HEK293 (cell line): ENCODE measurements at regions not wholly inside any gene's neighbourhood (a gene's known extent, or its start where the extent isn't known, plus 50 kb on each side); places are given as distances from the start of the nearest gene placed in this dataset.

Source experiments
- CTCF ChIA-PET: fragments of 350-600 bp; formaldehyde crosslinking; extraction: SDS; loops from one replicate; lab custom pipeline; 2021; ENCODE audit warnings: antibody characterized with exemption; lab: Yijun Ruan, JAX
- POLR2A ChIA-PET: fragments of 300-600 bp; formaldehyde crosslinking; extraction: SDS; loops from one replicate; lab custom pipeline; 2020; ENCODE audit warnings: antibody characterized with exemption, inconsistent platforms; lab: Yijun Ruan, JAX
- H3K27ac ChIP-seq: fragments of 200-500 bp; sonication (Bioruptor generic); 2 replicates; pipeline ENCODE4 v1.5.1; 2014; ENCODE audit warnings: low read depth, low read length, control low read depth, inconsistent platforms; ENCODE audit errors: extremely low read depth
- H3K36me3 ChIP-seq, 2 experiments: fragments of 200-500 bp in 1 of 2; sonication (Bioruptor generic) in 1 of 2; 1 replicate in 1 of 2; 2 replicates in 1 of 2; pipeline ENCODE4 v1.5.1; 2014 to 2017; ENCODE audit warnings: inconsistent platforms in 2 of 2, low read length in 2 of 2; ENCODE audit not compliant: control insufficient read depth in 2 of 2, insufficient read depth in 1 of 2
- H3K4me1 ChIP-seq: fragments of 200-500 bp; sonication (Bioruptor generic); 2 replicates; pipeline ENCODE4 v1.5.1; 2014; ENCODE audit warnings: mild to moderate bottlenecking, low read length, inconsistent platforms; ENCODE audit not compliant: control insufficient read depth, insufficient read depth
- H3K4me3 ChIP-seq: 2 replicates; pipeline ENCODE4 v1.5.1; 2011; ENCODE audit warnings: low read depth, mild to moderate bottlenecking, control low read depth, low read length, moderate library complexity
- H3K9me3 ChIP-seq: fragments of 200-500 bp; sonication (Bioruptor generic); 2 replicates; pipeline ENCODE4 v1.5.1; 2014; ENCODE audit warnings: low read depth, low read length, inconsistent platforms; ENCODE audit not compliant: control insufficient read depth, insufficient read depth
- AEBP2 ChIP-seq: fragments of 450-650 bp; formaldehyde crosslinking; IDR thresholded peaks from 2 replicates; pipeline ENCODE4 v1.5.1; 2016; ENCODE audit warnings: missing biosample characterization, missing genetic modification characterization, borderline replicate concordance
- BCL11B ChIP-seq: fragments of 450-650 bp; formaldehyde crosslinking; IDR thresholded peaks from 2 replicates; pipeline ENCODE4 v1.5.1; 2016; ENCODE audit warnings: low read depth, missing biosample characterization, missing genetic modification characterization
- FEZF1 ChIP-seq: fragments of 450-650 bp; formaldehyde crosslinking; IDR thresholded peaks from 2 replicates; pipeline ENCODE4 v1.5.1; 2016; ENCODE audit warnings: missing biosample characterization, missing genetic modification characterization
- HOXA7 ChIP-seq: sonication (generic); formaldehyde crosslinking; IDR thresholded peaks from 2 replicates; pipeline ENCODE4 v1.8.1; 2022; ENCODE audit warnings: missing genetic modification reagents, borderline replicate concordance
- MEIS1 ChIP-seq: sonication (generic); formaldehyde crosslinking; IDR thresholded peaks from 2 replicates; pipeline ENCODE4 v1.8.1; 2022; ENCODE audit warnings: missing genetic modification reagents, mild to moderate bottlenecking, borderline replicate concordance
- ZBTB26 ChIP-seq: fragments of 450-650 bp; formaldehyde crosslinking; optimal IDR thresholded peaks from 2 replicates; pipeline ENCODE3; 2016; ENCODE audit warnings: missing biosample characterization, mild to moderate bottlenecking, missing genetic modification characterization
- ZNF184 ChIP-seq: fragments of 450-650 bp; IDR thresholded peaks from 2 replicates; pipeline ENCODE4 v1.5.1; 2018; ENCODE audit warnings: missing biosample characterization, mild to moderate bottlenecking, missing genetic modification characterization
- ZNF23 ChIP-seq: fragments of 450-650 bp; formaldehyde crosslinking; IDR thresholded peaks from 2 replicates; pipeline ENCODE4 v1.5.1; 2016; ENCODE audit warnings: missing biosample characterization, missing genetic modification characterization, borderline replicate concordance
- ZNF416 ChIP-seq: fragments of 450-650 bp; formaldehyde crosslinking; IDR thresholded peaks from 2 replicates; pipeline ENCODE4 v1.5.1; 2016; ENCODE audit warnings: missing biosample characterization, missing genetic modification characterization
- ZNF513 ChIP-seq: fragments of 450-650 bp; IDR thresholded peaks from 2 replicates; pipeline ENCODE4 v1.5.1; 2018; ENCODE audit warnings: missing biosample characterization, missing genetic modification characterization
- ZNF529 ChIP-seq: fragments of 450-650 bp; formaldehyde crosslinking; IDR thresholded peaks from 2 replicates; pipeline ENCODE4 v1.5.1; 2017; ENCODE audit warnings: missing genetic modification characterization, missing biosample characterization; ENCODE audit not compliant: insufficient replicate concordance
- ZNF776 ChIP-seq: fragments of 450-650 bp; formaldehyde crosslinking; IDR thresholded peaks from 2 replicates; pipeline ENCODE4 v1.5.0; 2017; ENCODE audit warnings: missing biosample characterization, missing genetic modification characterization, borderline replicate concordance
- ZSCAN18 ChIP-seq: fragments of 450-650 bp; formaldehyde crosslinking; IDR thresholded peaks from 2 replicates; pipeline ENCODE4 v1.5.1; 2016; ENCODE audit warnings: missing biosample characterization, missing genetic modification characterization
- ZXDB ChIP-seq: fragments of 450-650 bp; formaldehyde crosslinking; IDR thresholded peaks from 2 replicates; pipeline ENCODE4 v1.5.1; 2016; ENCODE audit warnings: missing biosample characterization, missing genetic modification characterization

GRCh38 chr2:39511219-39511604, 74.1 kb upstream of the MAP4K3 start:
- Histone ChIP-seq H3K4me1 (peaks cover 3% of the 10 kb centered on the region; the same call in 1 of the 2 replicates), H3K9me3 (no peaks in the 10 kb centered on the region), H3K4me3 (no peak overlapping the region), H3K36me3 (no peaks in the 10 kb centered on the region), H3K27ac (no peak overlapping the region)
- POLR2A ChIA-PET, result no interaction called here
- CTCF ChIA-PET, result interaction anchor here (1.0 to 3.4 kb wide), 2 partner anchors 9 to 186 kb away, joined by 3 to 26 read pairs; no protein-coding TSS in a partner anchor
- TF ChIP-seq HOXA7 (CRISPR knock-in tag) (no peak), ZNF776 (tag by site-specific recombination) (no peak), ZNF23 (tag by site-specific recombination) (no peak), ZNF416 (tag by site-specific recombination) (no peak), FEZF1 (no peak), ZSCAN18 (tag by site-specific recombination) (no peak), ZNF513 (no peak), ZNF529 (no peak)

- ChIA-PET CTCF (interaction anchor here (0.6 to 3.4 kb wide), 5 partner anchors 9 to 1114 kb away, joined by 3 to 26 read pairs (median 3); no protein-coding TSS in a partner anchor), POLR2A (no interaction called here)
- no peak overlapping the region for H3K27ac ChIP-seq
- H3K36me3 ChIP-seq, result no peaks in the 10 kb centered on the region
- no peak overlapping the region for H3K4me3 ChIP-seq
- no peak for TF ChIP-seq ZNF184 (tag by site-specific recombination)
- no peak for TF ChIP-seq BCL11B (tag by site-specific recombination)
- TF ChIP-seq ZNF23 (tag by site-specific recombination), result no peak
- no peak for TF ChIP-seq ZBTB26 (tag by site-specific recombination)
- TF ChIP-seq FEZF1, result 0 out of 2 replicates have a peak, but pooled peaks have one; percentile 12
- H3K9me3 ChIP-seq, result no peaks in the 10 kb centered on the region
- peaks cover 3% of the 10 kb centered on the region; the same call in 1 of the 2 replicates for H3K4me1 ChIP-seq
Observed at GRCh38 chr2:39511605-39512433, 74.7 kb upstream of the MAP4K3 start.

DNA sequence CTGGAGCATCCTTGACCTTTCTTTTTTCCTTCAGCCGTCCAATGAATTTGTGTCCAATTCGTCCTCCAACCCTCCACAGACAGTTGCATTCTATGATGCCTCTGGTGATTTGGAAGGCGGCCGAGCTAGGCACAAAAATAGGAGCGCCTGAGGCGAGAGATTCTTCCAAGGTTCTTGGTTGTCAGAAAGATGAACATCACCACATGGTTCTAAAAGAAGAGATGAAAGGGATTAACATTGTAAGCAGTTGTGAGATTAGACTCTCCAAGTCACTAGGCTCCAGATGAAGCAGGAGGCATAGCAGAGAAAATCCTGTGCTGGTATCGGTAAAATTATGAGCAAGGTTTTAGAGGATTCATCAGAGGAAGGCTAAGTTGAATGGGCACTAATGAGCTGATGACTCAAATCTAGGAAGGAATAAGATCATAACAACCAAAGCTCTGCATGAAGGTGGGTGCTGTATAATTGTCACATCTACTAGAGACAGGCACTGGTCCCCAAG, 75.4 kb upstream of the MAP4K3 start:
- Histone ChIP-seq H3K27ac (no peak overlapping the region), H3K36me3 (no peaks in the 10 kb centered on the region), H3K4me1 (peaks cover 3% of the 10 kb centered on the region; the same call in 1 of the 2 replicates), H3K9me3 (no peaks in the 10 kb centered on the region), H3K4me3 (no peak overlapping the region)
- TF ChIP-seq AEBP2 (tag by site-specific recombination) (no peak), ZXDB (tag by site-specific recombination) (no peak), MEIS1 (CRISPR knock-in tag) (no peak)
- ChIA-PET CTCF (interaction anchor here (0.6 to 4.6 kb wide), 7 partner anchors 19 to 1113 kb away, joined by 3 to 38 read pairs (median 5); no protein-coding TSS in a partner anchor), POLR2A (no interaction called here)
